ENCODE measurements at regions not wholly inside any gene's neighbourhood (a gene's known extent, or its start where the extent isn't known, plus 50 kb on each side); places are given as distances from the start of the nearest gene placed in this dataset.

GRCh38 chr4:125370478-125370877 lies 55.7 kb downstream of the FAT4 start:
- CTCF ChIA-PET = no interaction called here
- Histone ChIP-seq H3K27ac (ENCODE audit: low read length in 2 of 2) (no peak overlapping the region), H3K4me2 (replicated peaks; ENCODE audit: low read depth, low read length, poor library complexity, severe bottlenecking) (no peak overlapping the region), H2AFZ (ENCODE audit: insufficient read depth, low read depth, low read length, poor library complexity, severe bottlenecking) (no peak overlapping the region), H3K9ac (ENCODE audit: low read length) (no peak overlapping the region), H4K20me1 (ENCODE audit: control insufficient read depth, insufficient read depth, low read length, poor library complexity, severe bottlenecking) (no peaks in the 10 kb centered on the region), H3K36me3 (replicated peaks in 1 of 2; ENCODE audit: control extremely low read depth in 1 of 2, control insufficient read depth in 1 of 2, extremely low read depth in 1 of 2, insufficient read depth in 2 of 2, low read length in 1 of 2) (no peaks in the 10 kb centered on the region), H3K9me3 (ENCODE audit: control extremely low read depth in 1 of 3, control insufficient read depth in 2 of 3, insufficient read depth in 1 of 3, low read length in 2 of 3) (no peaks in the 10 kb centered on the region), H3K4me3 (ENCODE audit: control extremely low read depth in 1 of 5, extremely low read depth in 1 of 5, insufficient read depth in 1 of 5, low read depth in 2 of 5, low read length in 4 of 5) (no peak overlapping the region), H3K79me2 (ENCODE audit: control insufficient read depth, insufficient read depth, low read length) (no peaks in the 10 kb centered on the region), H3K4me1 (ENCODE audit: control insufficient read depth in 2 of 2, insufficient read depth in 2 of 2, low read length in 2 of 2) (no peaks in the 10 kb centered on the region), H3K27me3 (replicated peaks in 1 of 4; ENCODE audit: control extremely low read depth in 1 of 4, control insufficient read depth in 3 of 4, insufficient read depth in 4 of 4, low read length in 3 of 4) (no peaks in the 10 kb centered on the region)
- H3K27ac Mint-ChIP-seq = no peak overlapping the region
- DNase-seq = no peak
- H3K4me1 Mint-ChIP-seq = no peaks in the 10 kb centered on the region
- WGBS (ENCODE audit: insufficient coverage) = no CpG with 5 or more reads among the region's 2 CpGs
- H3K9me3 Mint-ChIP-seq (ENCODE audit: insufficient read depth) = no peaks in the 10 kb centered on the region
- intact Hi-C loops (cut with micrococcal nuclease) = no loop called here
- H3K4me3 Mint-ChIP-seq = no peak overlapping the region
- no peak for TF ChIP-seq EZH2 (IDR thresholded peaks at IDR 0.05; ENCODE audit: borderline replicate concordance, insufficient read depth, low read depth, low read length, poor library complexity, severe bottlenecking)
- TF ChIP-seq CTCF (IDR thresholded peaks at IDR 0.05) = no peak
- POLR2A ChIA-PET = no interaction called here
- ATAC-seq (ENCODE audit: low read depth) = no peak
- H3K27me3 Mint-ChIP-seq = no peaks in the 10 kb centered on the region

GRCh38 chr4:125382995-125383394 lies 68.2 kb downstream of the FAT4 start:
- no peaks in the 10 kb centered on the region for H3K9me3 Mint-ChIP-seq (ENCODE audit: insufficient read depth)
- H3K27me3 Mint-ChIP-seq = no peaks in the 10 kb centered on the region
- H3K27ac ChIP-seq (ENCODE audit: low read length in 2 of 2) = no peak overlapping the region
- H3K27me3 ChIP-seq (replicated peaks in 1 of 4; ENCODE audit: control extremely low read depth in 1 of 4, control insufficient read depth in 3 of 4, insufficient read depth in 4 of 4, low read length in 3 of 4) = no peaks in the 10 kb centered on the region
- H3K79me2 ChIP-seq (ENCODE audit: control insufficient read depth, insufficient read depth, low read length) = no peaks in the 10 kb centered on the region
- DNase-seq = no peak
- ChIA-PET POLR2A (no interaction called here), CTCF (no interaction called here)
- no peaks in the 10 kb centered on the region for H3K36me3 ChIP-seq (replicated peaks in 1 of 2; ENCODE audit: control extremely low read depth in 1 of 2, control insufficient read depth in 1 of 2, extremely low read depth in 1 of 2, insufficient read depth in 2 of 2, low read length in 1 of 2)
- H3K4me1 Mint-ChIP-seq = no peaks in the 10 kb centered on the region
- H3K4me3 ChIP-seq (ENCODE audit: control extremely low read depth in 1 of 5, extremely low read depth in 1 of 5, insufficient read depth in 1 of 5, low read depth in 2 of 5, low read length in 4 of 5) = no peak overlapping the region
- H2AFZ ChIP-seq (ENCODE audit: insufficient read depth, low read depth, low read length, poor library complexity, severe bottlenecking) = no peak overlapping the region
- H3K9ac ChIP-seq (ENCODE audit: low read length) = no peak overlapping the region
- intact Hi-C loops (cut with micrococcal nuclease) = no loop called here
- no peaks in the 10 kb centered on the region for H3K4me1 ChIP-seq (ENCODE audit: control insufficient read depth in 2 of 2, insufficient read depth in 2 of 2, low read length in 2 of 2)
- H3K9me3 ChIP-seq (ENCODE audit: control extremely low read depth in 1 of 3, control insufficient read depth in 2 of 3, insufficient read depth in 1 of 3, low read length in 2 of 3) = peaks cover 0 to 9% (median 2%) of the 10 kb centered on the region in 3 donors
- no peaks in the 10 kb centered on the region for H4K20me1 ChIP-seq (ENCODE audit: control insufficient read depth, insufficient read depth, low read length, poor library complexity, severe bottlenecking)
- H3K27ac Mint-ChIP-seq = no peak overlapping the region
- no peak overlapping the region for H3K4me2 ChIP-seq (replicated peaks; ENCODE audit: low read depth, low read length, poor library complexity, severe bottlenecking)
- ATAC-seq (ENCODE audit: low read depth) = no peak
- WGBS (ENCODE audit: insufficient coverage) = no CpG with 5 or more reads among the region's 1 CpG
- no peak for TF ChIP-seq EZH2 (IDR thresholded peaks at IDR 0.05; ENCODE audit: borderline replicate concordance, insufficient read depth, low read depth, low read length, poor library complexity, severe bottlenecking)
- no peak overlapping the region for H3K4me3 Mint-ChIP-seq

All from B cell (primary cell).